ENCODE measurements at regions not wholly inside any gene's neighbourhood (a gene's known extent, or its start where the extent isn't known, plus 50 kb on each side); places are given as distances from the start of the nearest gene placed in this dataset.

DNA sequence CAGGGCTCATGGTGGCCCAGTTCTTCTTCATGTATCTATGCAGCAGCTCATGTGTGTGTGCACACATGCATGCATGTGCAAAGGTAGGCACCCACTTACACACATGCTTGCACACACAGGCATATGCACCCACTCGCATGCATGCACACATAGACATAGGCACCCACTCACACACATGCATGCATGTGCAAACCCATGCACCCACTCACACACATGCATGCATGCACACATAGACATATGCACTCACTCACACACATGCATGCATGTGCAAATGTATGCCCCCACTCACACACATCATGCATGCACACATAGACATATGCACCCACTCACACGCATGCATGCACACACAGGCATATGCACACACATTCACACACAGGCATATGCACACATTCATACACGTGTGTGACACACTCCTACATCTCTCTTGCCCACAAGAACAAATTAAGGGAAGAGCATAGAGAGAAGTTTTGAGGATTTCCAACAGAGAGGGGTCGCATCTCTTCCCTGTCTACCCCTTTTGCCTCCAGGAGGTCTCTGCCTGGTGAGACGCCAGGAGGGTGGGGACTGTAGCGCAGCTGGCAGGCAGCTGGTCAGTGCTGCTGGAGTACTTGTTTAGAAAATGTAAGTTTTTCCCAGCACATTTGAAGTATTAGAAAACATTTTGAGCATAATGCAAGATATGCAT is 63.9 kb upstream of the ARHGEF7 start:
- no peak overlapping the region for H3K4me3 ChIP-seq (ENCODE audit: low read depth, low read length)
- no peak for DNase-seq (ENCODE audit: low read depth)
- in situ Hi-C loops (cut with HindIII; ENCODE audit: low sequenced_read_pairs) = no loop called here
- TF ChIP-seq, protein P1, sequence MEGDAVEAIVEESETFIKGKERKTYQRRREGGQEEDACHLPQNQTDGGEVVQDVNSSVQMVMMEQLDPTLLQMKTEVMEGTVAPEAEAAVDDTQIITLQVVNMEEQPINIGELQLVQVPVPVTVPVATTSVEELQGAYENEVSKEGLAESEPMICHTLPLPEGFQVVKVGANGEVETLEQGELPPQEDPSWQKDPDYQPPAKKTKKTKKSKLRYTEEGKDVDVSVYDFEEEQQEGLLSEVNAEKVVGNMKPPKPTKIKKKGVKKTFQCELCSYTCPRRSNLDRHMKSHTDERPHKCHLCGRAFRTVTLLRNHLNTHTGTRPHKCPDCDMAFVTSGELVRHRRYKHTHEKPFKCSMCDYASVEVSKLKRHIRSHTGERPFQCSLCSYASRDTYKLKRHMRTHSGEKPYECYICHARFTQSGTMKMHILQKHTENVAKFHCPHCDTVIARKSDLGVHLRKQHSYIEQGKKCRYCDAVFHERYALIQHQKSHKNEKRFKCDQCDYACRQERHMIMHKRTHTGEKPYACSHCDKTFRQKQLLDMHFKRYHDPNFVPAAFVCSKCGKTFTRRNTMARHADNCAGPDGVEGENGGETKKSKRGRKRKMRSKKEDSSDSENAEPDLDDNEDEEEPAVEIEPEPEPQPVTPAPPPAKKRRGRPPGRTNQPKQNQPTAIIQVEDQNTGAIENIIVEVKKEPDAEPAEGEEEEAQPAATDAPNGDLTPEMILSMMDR (IDR thresholded peaks at IDR 0.05; ENCODE audit: low read depth, low read length, missing control alignments) = no peak

- no peak overlapping the region for H3K4me3 ChIP-seq (ENCODE audit: low read depth, low read length)
- DNase-seq (ENCODE audit: low read depth) = no peak
- in situ Hi-C loops (cut with HindIII; ENCODE audit: low sequenced_read_pairs) = no loop called here
- TF ChIP-seq, protein P1 (IDR thresholded peaks at IDR 0.05; ENCODE audit: low read depth, low read length, missing control alignments) = no peak
Measured at GRCh38 chr13:111050539-111050879, 64.6 kb upstream of the ARHGEF7 start.

- no peak for DNase-seq (ENCODE audit: low read depth)
- TF ChIP-seq, protein P1 (IDR thresholded peaks at IDR 0.05; ENCODE audit: low read depth, low read length, missing control alignments) = peak; percentile 39
- no peak overlapping the region for H3K4me3 ChIP-seq (ENCODE audit: low read depth, low read length)
- in situ Hi-C loops (cut with HindIII; ENCODE audit: low sequenced_read_pairs) = no loop called here
Measured at GRCh38 chr13:111049791-111050538, 65.1 kb upstream of the ARHGEF7 start.

DNA sequence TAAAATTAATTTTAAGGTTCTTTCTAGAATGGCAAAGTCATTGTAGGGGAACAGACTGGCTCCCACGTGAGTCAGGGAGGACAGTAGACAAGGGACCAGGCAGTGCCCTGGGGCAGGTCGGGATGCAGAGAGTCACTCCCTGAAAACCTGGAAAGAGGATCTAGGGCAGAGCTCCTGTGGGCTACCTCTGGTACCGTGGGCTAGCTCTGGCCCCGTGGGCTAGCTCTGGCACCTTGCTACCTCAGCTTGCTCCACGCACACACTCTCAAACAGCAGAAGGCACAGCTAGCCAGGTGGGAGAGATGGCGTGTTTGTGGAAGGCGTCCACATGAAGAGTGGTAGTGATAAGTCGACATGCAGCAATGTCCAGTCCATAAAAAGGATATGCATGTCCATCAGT is 66.7 kb upstream of the ARHGEF7 start:
- in situ Hi-C loops (cut with HindIII; ENCODE audit: low sequenced_read_pairs) = no loop called here

GRCh38 chr13:111047326-111047725 is 67.8 kb upstream of the ARHGEF7 start:
- TF ChIP-seq, protein P1 (IDR thresholded peaks at IDR 0.05; ENCODE audit: low read depth, low read length, missing control alignments) = no peak
- in situ Hi-C loops (cut with HindIII; ENCODE audit: low sequenced_read_pairs) = no loop called here
- H3K4me3 ChIP-seq (ENCODE audit: low read depth, low read length) = no peak overlapping the region
- DNase-seq (ENCODE audit: low read depth) = no peak

More for the DNA sequence above, 66.7 kb upstream of the ARHGEF7 start:
- TF ChIP-seq, protein P1 (IDR thresholded peaks at IDR 0.05; ENCODE audit: low read depth, low read length, missing control alignments) = no peak
- H3K4me3 ChIP-seq (ENCODE audit: low read depth, low read length) = no peak overlapping the region
- no peak for DNase-seq (ENCODE audit: low read depth)

DNA sequence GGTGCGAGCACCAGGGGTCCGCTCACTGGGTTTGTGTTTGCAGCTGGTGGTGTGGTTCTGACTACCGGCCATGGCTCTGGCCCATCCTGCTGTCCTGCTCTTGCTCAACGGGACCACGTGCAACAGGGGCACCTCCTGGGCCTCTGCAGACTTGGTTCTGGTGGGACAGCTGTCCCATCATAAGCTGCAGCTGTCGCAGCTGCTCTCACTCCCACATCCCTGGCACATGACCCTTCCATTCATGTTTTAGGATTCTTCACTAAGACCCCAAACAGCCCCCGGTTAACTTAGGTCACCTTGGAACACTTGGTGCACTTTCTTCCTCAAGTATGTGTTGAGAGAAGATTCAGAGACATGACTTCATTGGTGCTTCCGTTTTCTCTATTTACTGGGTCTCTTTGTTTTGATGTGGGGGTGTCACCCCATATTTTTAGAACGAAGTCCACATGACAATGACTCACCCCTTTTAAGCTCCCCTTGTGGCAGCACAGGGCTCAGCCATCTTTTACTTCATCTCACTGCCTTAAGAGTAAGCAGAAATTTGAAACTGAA is 68.4 kb upstream of the ARHGEF7 start:
- TF ChIP-seq, protein P1 (IDR thresholded peaks at IDR 0.05; ENCODE audit: low read depth, low read length, missing control alignments) = peak; percentile 13
- DNase-seq (ENCODE audit: low read depth) = no peak
- no peak overlapping the region for H3K4me3 ChIP-seq (ENCODE audit: low read depth, low read length)
- in situ Hi-C loops (cut with HindIII; ENCODE audit: low sequenced_read_pairs) = no loop called here

Measured in astrocyte of the cerebellum (primary cell).